GM12878 (cell line): ENCODE measurements at regions not wholly inside any gene's neighbourhood (a gene's known extent, or its start where the extent isn't known, plus 50 kb on each side); places are given as distances from the start of the nearest gene placed in this dataset.

Experiments used
- ATAC-seq: fragments of 200-7000 bp; cut with Tn5 transposase; 3 replicates; pipeline ENCODE4 v1.9.1; 2020; ENCODE audit warnings: mild to moderate bottlenecking, moderate library complexity
- BruUV-seq: library from RNA; stranded (reverse); fragments of 400-500 nt; replicated peaks from 2 replicates; lab custom pipeline; 2021; lab: Mats Ljungman, UMichigan
- CTCF ChIA-PET: fragments of 300-600 bp; sonication (Branson Sonifier 250); formaldehyde crosslinking; extraction: SDS; loops from one replicate; lab custom pipeline; 2021; ENCODE audit warnings: inconsistent platforms; lab: Yijun Ruan, JAX
- POLR2A ChIA-PET: fragments of 350-600 bp; formaldehyde crosslinking; extraction: SDS; loops from one replicate; lab custom pipeline; 2021; ENCODE audit warnings: inconsistent platforms; lab: Charles Lee
- RAD21 ChIA-PET: fragments of 300-600 bp; sonication (Branson Sonifier 250); formaldehyde crosslinking; loops from one replicate; lab custom pipeline; 2023; ENCODE audit warnings: antibody characterized with exemption; ENCODE audit not compliant: unreplicated experiment; lab: Charles Lee
- SMC1A ChIA-PET: fragments of 300-600 bp; sonication (Branson Sonifier 250); formaldehyde crosslinking; loops from one replicate; lab custom pipeline; 2023; ENCODE audit not compliant: unreplicated experiment, uncharacterized antibody; lab: Charles Lee
- DNase-seq: peaks from one replicate; pipeline ENCODE4 v3.0.0-alpha.2; 2011; ENCODE audit warnings: low read depth, low spot score
- FAIRE-seq: peaks from 3 replicates; lab custom pipeline; 2011; peaks lifted over from hg19 to GRCh38; lab: Jason Lieb, UNC
- H2AFZ ChIP-seq: 2 replicates; pipeline ENCODE4 v1.6.0; 2011; ENCODE audit warnings: low read depth, low read length, control low read depth; ENCODE audit not compliant: control insufficient read depth
- H3K27ac ChIP-seq: 2 replicates; pipeline ENCODE4 v1.5.1; 2011; ENCODE audit warnings: control low read depth; ENCODE audit not compliant: control insufficient read depth, insufficient read depth
- H3K27me3 ChIP-seq, 2 experiments: replicated peaks in 1 of 2; 2 replicates each; pipeline versions ENCODE4 v1.6.0 to v1.6.1; 2011; ENCODE audit warnings: low read length in 1 of 2; ENCODE audit not compliant: control insufficient read depth in 2 of 2, insufficient read depth in 2 of 2
- H3K36me3 ChIP-seq, 2 experiments: 2 replicates each; pipeline ENCODE4 v1.5.1; 2011; ENCODE audit warnings: low read length in 1 of 2; ENCODE audit not compliant: control insufficient read depth in 2 of 2, insufficient read depth in 2 of 2
- H3K4me1 ChIP-seq: 2 replicates; pipeline ENCODE4 v1.6.1; 2011; ENCODE audit warnings: mild to moderate bottlenecking, low read length, moderate library complexity, mixed read lengths; ENCODE audit not compliant: control insufficient read depth, insufficient read depth
- H3K4me2 ChIP-seq: 2 replicates; pipeline ENCODE4 v1.6.0; 2011; ENCODE audit warnings: control low read depth; ENCODE audit not compliant: control insufficient read depth, insufficient read depth
- H3K4me3 ChIP-seq: fragments of 200-600 bp; sonication (generic); 2 replicates; pipeline ENCODE4 v1.5.1; 2016
- H3K79me2 ChIP-seq: 2 replicates; pipeline ENCODE4 v1.6.0; 2011; ENCODE audit warnings: low read length; ENCODE audit not compliant: control insufficient read depth, insufficient read depth
- H3K9ac ChIP-seq: 2 replicates; pipeline ENCODE4 v1.8.0; 2011; ENCODE audit warnings: low read length, control low read depth, mixed read lengths; ENCODE audit not compliant: control insufficient read depth, insufficient read depth
- H3K9me3 ChIP-seq: replicated peaks from 3 replicates; pipeline ENCODE4 v1.5.1; 2011; ENCODE audit warnings: mild to moderate bottlenecking, low read length; ENCODE audit not compliant: control insufficient read depth, insufficient read depth
- H4K20me1 ChIP-seq: 2 replicates; pipeline ENCODE4 v1.6.0; 2011; ENCODE audit not compliant: control insufficient read depth, insufficient read depth
- BCL3 ChIP-seq: IDR thresholded peaks from 2 replicates; pipeline ENCODE4 v1.6.1; 2011; ENCODE audit warnings: borderline replicate concordance, low read depth, mild to moderate bottlenecking, moderate library complexity, low read length; ENCODE audit not compliant: insufficient read depth, poor library complexity, severe bottlenecking
- ESRRA ChIP-seq: IDR thresholded peaks from 2 replicates; pipeline ENCODE4 v1.6.1; 2012; ENCODE audit warnings: mild to moderate bottlenecking, low read length, improper control_type of control experiment
- FOXK2 ChIP-seq: fragments of 450-650 bp; IDR thresholded peaks from 2 replicates; pipeline ENCODE4 v1.6.1; 2017; ENCODE audit warnings: mild to moderate bottlenecking, moderate library complexity
- HDAC6 ChIP-seq: fragments of 200-600 bp; sonication (generic); IDR thresholded peaks from one replicate; pipeline ENCODE4 v1.8.0; 2017; ENCODE audit warnings: antibody characterized with exemption; ENCODE audit not compliant: unreplicated experiment
- NFIC ChIP-seq: IDR thresholded peaks from 2 replicates; pipeline ENCODE4 v1.6.1; 2012; ENCODE audit warnings: low read depth, mild to moderate bottlenecking, inconsistent platforms, low read length, moderate library complexity
- PRDM15 ChIP-seq: fragments of 450-650 bp; formaldehyde crosslinking; IDR thresholded peaks from 2 replicates; pipeline ENCODE4 v1.4.0; 2020; ENCODE audit warnings: mild to moderate bottlenecking, moderate library complexity
- ZNF24 ChIP-seq: fragments of 450-650 bp; IDR thresholded peaks from 2 replicates; pipeline ENCODE4 v1.6.1; 2017; ENCODE audit warnings: antibody characterized with exemption, mild to moderate bottlenecking
- ZZZ3 ChIP-seq: IDR thresholded peaks from 2 replicates; pipeline ENCODE4 v1.6.1; 2011; ENCODE audit warnings: low read depth; ENCODE audit not compliant: control insufficient read depth, insufficient read length
- WGBS: methylation state at CpG from one replicate; pipeline ENCODE4 v1.1.6; 2016; ENCODE audit warnings: low lambda C conversion rate; ENCODE audit not compliant: insufficient replicate concordance, insufficient coverage; ENCODE audit errors: missing lambda C conversion rate; 5-methylcytosine and 5-hydroxymethylcytosine counted together
- in situ Hi-C: fragments of 300-500 bp; cut with MboI; formaldehyde crosslinking; loops from 9 replicates; pipeline ENCODE4 v1.14.3; 2018; ENCODE audit warnings: mixed read lengths
- intact Hi-C: fragments of 100-400 bp; cut with micrococcal nuclease; formaldehyde crosslinking; loops from one replicate; pipeline ENCODE4 v1.14.2; 2022; ENCODE audit not compliant: unreplicated experiment

- H2AFZ ChIP-seq = no peak overlapping the region
- ChIA-PET RAD21 (no interaction called here), SMC1A (no interaction called here), CTCF (no interaction called here), POLR2A (no interaction called here)
- WGBS = 53% methylated on average over 6 of the region's 6 CpGs
- no peak overlapping the region for H3K4me3 ChIP-seq
- H3K27ac ChIP-seq = no peak overlapping the region
- no peak for ATAC-seq
- peaks cover 0 to 2% of the 10 kb centered on the region in 2 experiments; a peak in 1 of 4 replicates for H3K27me3 ChIP-seq
- no peak overlapping the region for H3K4me2 ChIP-seq
- BruUV-seq = no TSS peak
- no peaks in the 10 kb centered on the region for H3K36me3 ChIP-seq
- no peak overlapping the region for H3K9ac ChIP-seq
- H3K9me3 ChIP-seq = no peaks in the 10 kb centered on the region
- TF ChIP-seq PRDM15 (CRISPR knock-in tag) = no peak
- no peak for TF ChIP-seq BCL3
- TF ChIP-seq ZNF24 = no peak
- TF ChIP-seq NFIC = no peak
- no peak for TF ChIP-seq FOXK2
- no peak for TF ChIP-seq ZZZ3
- TF ChIP-seq HDAC6 = no peak
- TF ChIP-seq ESRRA = no peak
- no peaks in the 10 kb centered on the region for H3K4me1 ChIP-seq
- intact Hi-C loops = no loop called here
- no peaks in the 10 kb centered on the region for H3K79me2 ChIP-seq
- in situ Hi-C loops = no loop called here
- no peak for DNase-seq
- no peaks in the 10 kb centered on the region for H4K20me1 ChIP-seq
- FAIRE-seq = no peak
Measured at GRCh38 chr12:24306001-24306400, 356.5 kb upstream of the SOX5 start.
